CD14-positive monocyte (primary cell): ENCODE measurements at regions not wholly inside any gene's neighbourhood (a gene's known extent, or its start where the extent isn't known, plus 50 kb on each side); places are given as distances from the start of the nearest gene placed in this dataset.

Experiments
- DNase-seq, 3 donors: peaks; one replicate each; pipeline ENCODE4 v3.0.0-alpha.2; 2011 to 2022
- H2AFZ ChIP-seq: 2 replicates; pipeline ENCODE4 v1.6.0; 2012; ENCODE audit warnings: mild to moderate bottlenecking, low read depth, low read length, inconsistent platforms; ENCODE audit not compliant: insufficient read depth, poor library complexity, severe bottlenecking
- H3K27ac ChIP-seq, 2 donors: 1 replicate in 1 of 2; 2 replicates in 1 of 2; pipeline ENCODE4 v1.5.1; 2012 to 2013; ENCODE audit warnings: low read length in 2 of 2, control low read depth in 1 of 2, inconsistent platforms in 1 of 2, low read depth in 1 of 2, mild to moderate bottlenecking in 1 of 2
- H3K27me3 ChIP-seq, 2 donors: one replicate each; pipeline versions ENCODE4 v1.6.0 to v1.6.1; 2011 to 2013; ENCODE audit warnings: low read length in 2 of 2; ENCODE audit not compliant: control insufficient read depth in 2 of 2, insufficient read depth in 2 of 2
- H3K36me3 ChIP-seq, 2 donors: replicated peaks in 1 of 2; 1 replicate in 1 of 2; 2 replicates in 1 of 2; pipeline versions ENCODE4 v1.5.1 to v1.6.1; 2012 to 2013; ENCODE audit warnings: low read length in 2 of 2, control low read depth in 1 of 2, inconsistent platforms in 1 of 2, mild to moderate bottlenecking in 1 of 2; ENCODE audit not compliant: insufficient read depth in 2 of 2, control insufficient read depth in 1 of 2
- H3K4me1 ChIP-seq, 2 donors: 1 replicate in 1 of 2; 2 replicates in 1 of 2; pipeline versions ENCODE4 v1.5.1 to v1.6.1; 2012 to 2013; ENCODE audit warnings: low read length in 2 of 2, control low read depth in 1 of 2, inconsistent platforms in 1 of 2, mild to moderate bottlenecking in 1 of 2, moderate library complexity in 1 of 2; ENCODE audit not compliant: insufficient read depth in 2 of 2, control insufficient read depth in 1 of 2
- H3K4me2 ChIP-seq: replicated peaks from 2 replicates; pipeline ENCODE3; 2012; ENCODE audit warnings: low read length, moderate library complexity, mild to moderate bottlenecking; ENCODE audit not compliant: poor library complexity, severe bottlenecking; ENCODE audit errors: extremely low read depth
- H3K4me3 ChIP-seq, 3 experiments: fragments of 200-600 bp in 1 of 3; sonication (generic) in 1 of 3; replicated peaks in 1 of 3; 1 replicate in 2 of 3; 2 replicates in 1 of 3; pipeline ENCODE4 v1.5.1; 2011 to 2013; ENCODE audit warnings: low read length in 3 of 3, mild to moderate bottlenecking in 3 of 3, control low read depth in 2 of 3, low read depth in 2 of 3, inconsistent platforms in 1 of 3, moderate library complexity in 1 of 3
- H3K79me2 ChIP-seq: 2 replicates; pipeline ENCODE4 v1.6.0; 2012; ENCODE audit warnings: mild to moderate bottlenecking, control low read depth, inconsistent platforms, low read length, moderate library complexity; ENCODE audit not compliant: insufficient read depth
- H3K9ac ChIP-seq: 2 replicates; pipeline ENCODE4 v1.6.0; 2017; ENCODE audit warnings: low read length, mild to moderate bottlenecking; ENCODE audit not compliant: insufficient read depth, poor library complexity, severe bottlenecking
- H3K9me3 ChIP-seq, 2 donors: replicated peaks in 1 of 2; 1 replicate in 1 of 2; 2 replicates in 1 of 2; pipeline versions ENCODE4 v1.5.1 to v1.6.1; 2012 to 2013; ENCODE audit warnings: low read length in 2 of 2, control low read depth in 1 of 2; ENCODE audit not compliant: control insufficient read depth in 1 of 2, insufficient read depth in 1 of 2
- H4K20me1 ChIP-seq: 2 replicates; pipeline ENCODE4 v1.6.0; 2012; ENCODE audit warnings: mild to moderate bottlenecking, low read length, control low read depth, moderate library complexity; ENCODE audit not compliant: insufficient read depth
- H3K27ac Mint-ChIP-seq, 7 donors: one replicate each; pipeline ENCODE4 v1.8.0; 2020; ENCODE audit warnings: mild to moderate bottlenecking in 7 of 7, mixed read lengths in 7 of 7, moderate library complexity in 6 of 7, inconsistent platforms in 2 of 7
- H3K27me3 Mint-ChIP-seq, 3 donors: one replicate each; pipeline ENCODE4 v1.8.0; 2021 to 2022; ENCODE audit warnings: low read depth in 3 of 3, mild to moderate bottlenecking in 3 of 3, mixed read lengths in 3 of 3, moderate library complexity in 3 of 3, inconsistent platforms in 1 of 3
- H3K36me3 Mint-ChIP-seq, 2 donors: one replicate each; pipeline ENCODE4 v1.8.0; 2020; ENCODE audit warnings: mixed read lengths in 2 of 2, inconsistent platforms in 1 of 2, mild to moderate bottlenecking in 1 of 2
- H3K4me1 Mint-ChIP-seq: one replicate; pipeline ENCODE4 v1.8.0; 2020; ENCODE audit warnings: mild to moderate bottlenecking, mixed read lengths
- H3K4me3 Mint-ChIP-seq, 2 donors: one replicate each; pipeline ENCODE4 v1.8.0; 2020; ENCODE audit warnings: mild to moderate bottlenecking in 2 of 2, mixed read lengths in 2 of 2, moderate library complexity in 1 of 2
- H3K9me3 Mint-ChIP-seq, 7 donors: one replicate each; pipeline ENCODE4 v1.8.0; 2020 to 2022; ENCODE audit warnings: mixed read lengths in 7 of 7, mild to moderate bottlenecking in 6 of 7, moderate library complexity in 6 of 7, inconsistent platforms in 2 of 7
- WGBS: methylation state at CpG from one replicate; pipeline ENCODE4 v1.1.5; 2013; ENCODE audit warnings: missing lambda C conversion rate; ENCODE audit not compliant: insufficient coverage; 5-methylcytosine and 5-hydroxymethylcytosine counted together
- intact Hi-C, 2 donors: fragments of 100-400 bp; cut with micrococcal nuclease; formaldehyde crosslinking; loops; one replicate each; pipeline versions ENCODE4 v1.15.0 to v1.15.1; 2023
- TF ChIP-seq, protein P1 (sequence below): fragments of 200-600 bp; IDR thresholded peaks from one replicate; pipeline ENCODE4 v1.8.0; 2022; ENCODE audit warnings: antibody characterized with exemption, mild to moderate bottlenecking

GRCh38 chr7:50858528-50859245, 76.0 kb upstream of the GRB10 start:
- Histone ChIP-seq H2AFZ (no peak overlapping the region), H3K27me3 (no peaks in the 10 kb centered on the region), H3K79me2 (no peaks in the 10 kb centered on the region), H4K20me1 (no peaks in the 10 kb centered on the region), H3K9me3 (no peaks in the 10 kb centered on the region), H3K4me1 (no peaks in the 10 kb centered on the region), H3K9ac (no peak overlapping the region), H3K4me3 (no peak overlapping the region), H3K4me2 (no peak overlapping the region), H3K27ac (no peak overlapping the region), H3K36me3 (no peaks in the 10 kb centered on the region)
- no peaks in the 10 kb centered on the region for H3K4me1 Mint-ChIP-seq
- intact Hi-C loops = no loop called here
- no peaks in the 10 kb centered on the region for H3K36me3 Mint-ChIP-seq
- TF ChIP-seq, protein P1, sequence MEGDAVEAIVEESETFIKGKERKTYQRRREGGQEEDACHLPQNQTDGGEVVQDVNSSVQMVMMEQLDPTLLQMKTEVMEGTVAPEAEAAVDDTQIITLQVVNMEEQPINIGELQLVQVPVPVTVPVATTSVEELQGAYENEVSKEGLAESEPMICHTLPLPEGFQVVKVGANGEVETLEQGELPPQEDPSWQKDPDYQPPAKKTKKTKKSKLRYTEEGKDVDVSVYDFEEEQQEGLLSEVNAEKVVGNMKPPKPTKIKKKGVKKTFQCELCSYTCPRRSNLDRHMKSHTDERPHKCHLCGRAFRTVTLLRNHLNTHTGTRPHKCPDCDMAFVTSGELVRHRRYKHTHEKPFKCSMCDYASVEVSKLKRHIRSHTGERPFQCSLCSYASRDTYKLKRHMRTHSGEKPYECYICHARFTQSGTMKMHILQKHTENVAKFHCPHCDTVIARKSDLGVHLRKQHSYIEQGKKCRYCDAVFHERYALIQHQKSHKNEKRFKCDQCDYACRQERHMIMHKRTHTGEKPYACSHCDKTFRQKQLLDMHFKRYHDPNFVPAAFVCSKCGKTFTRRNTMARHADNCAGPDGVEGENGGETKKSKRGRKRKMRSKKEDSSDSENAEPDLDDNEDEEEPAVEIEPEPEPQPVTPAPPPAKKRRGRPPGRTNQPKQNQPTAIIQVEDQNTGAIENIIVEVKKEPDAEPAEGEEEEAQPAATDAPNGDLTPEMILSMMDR = no peak
- H3K4me3 Mint-ChIP-seq = no peak overlapping the region
- DNase-seq = no peak
- H3K9me3 Mint-ChIP-seq = peaks cover 0 to 4% (median 0%) of the 10 kb centered on the region in 7 donors
- H3K27ac Mint-ChIP-seq = no peak overlapping the region
- 98% methylated on average over 4 of the region's 4 CpGs for WGBS
- peaks cover 0 to 3% (median 2%) of the 10 kb centered on the region in 3 donors for H3K27me3 Mint-ChIP-seq

GRCh38 chr7:50857804-50858489, 75.3 kb upstream of the GRB10 start:
- TF ChIP-seq, protein P1 = no peak
- Histone ChIP-seq H3K9me3 (no peaks in the 10 kb centered on the region), H2AFZ (no peak overlapping the region), H3K36me3 (no peaks in the 10 kb centered on the region), H3K79me2 (no peaks in the 10 kb centered on the region), H4K20me1 (no peaks in the 10 kb centered on the region), H3K4me3 (no peak overlapping the region), H3K9ac (no peak overlapping the region), H3K27me3 (no peaks in the 10 kb centered on the region), H3K4me1 (no peaks in the 10 kb centered on the region), H3K4me2 (no peak overlapping the region), H3K27ac (no peak overlapping the region)
- 87% methylated on average over 6 of the region's 6 CpGs for WGBS
- DNase-seq = no peak
- H3K4me3 Mint-ChIP-seq = no peak overlapping the region
- no peaks in the 10 kb centered on the region for H3K4me1 Mint-ChIP-seq
- H3K27me3 Mint-ChIP-seq = peaks cover 0 to 3% (median 3%) of the 10 kb centered on the region in 3 donors
- H3K36me3 Mint-ChIP-seq = no peaks in the 10 kb centered on the region
- intact Hi-C loops = no loop called here
- H3K9me3 Mint-ChIP-seq = peaks cover 0 to 4% (median 0%) of the 10 kb centered on the region in 7 donors
- no peak overlapping the region for H3K27ac Mint-ChIP-seq
